IPS-15b (cell line): ENCODE measurements at regions not wholly inside any gene's neighbourhood (a gene's known extent, or its start where the extent isn't known, plus 50 kb on each side); places are given as distances from the start of the nearest gene placed in this dataset.

Experiments
- H3K27me3 ChIP-seq: one replicate; pipeline ENCODE4 v1.6.1; 2013; ENCODE audit warnings: low read length; ENCODE audit not compliant: control insufficient read depth, insufficient read depth
- H3K36me3 ChIP-seq: one replicate; pipeline ENCODE4 v1.6.1; 2013; ENCODE audit warnings: low read length; ENCODE audit not compliant: control insufficient read depth, insufficient read depth
- H3K4me1 ChIP-seq: one replicate; pipeline ENCODE4 v1.6.1; 2013; ENCODE audit warnings: mild to moderate bottlenecking, low read length; ENCODE audit not compliant: control insufficient read depth, insufficient read depth
- H3K4me3 ChIP-seq: one replicate; pipeline ENCODE4 v1.5.1; 2013; ENCODE audit warnings: low read depth, low read length
- H3K9ac ChIP-seq: one replicate; pipeline ENCODE4 v1.6.1; 2013; ENCODE audit warnings: low read depth, mild to moderate bottlenecking, low read length
- H3K9me3 ChIP-seq: one replicate; pipeline ENCODE4 v1.6.1; 2013; ENCODE audit warnings: mild to moderate bottlenecking, low read length; ENCODE audit not compliant: control insufficient read depth, insufficient read depth

DNA sequence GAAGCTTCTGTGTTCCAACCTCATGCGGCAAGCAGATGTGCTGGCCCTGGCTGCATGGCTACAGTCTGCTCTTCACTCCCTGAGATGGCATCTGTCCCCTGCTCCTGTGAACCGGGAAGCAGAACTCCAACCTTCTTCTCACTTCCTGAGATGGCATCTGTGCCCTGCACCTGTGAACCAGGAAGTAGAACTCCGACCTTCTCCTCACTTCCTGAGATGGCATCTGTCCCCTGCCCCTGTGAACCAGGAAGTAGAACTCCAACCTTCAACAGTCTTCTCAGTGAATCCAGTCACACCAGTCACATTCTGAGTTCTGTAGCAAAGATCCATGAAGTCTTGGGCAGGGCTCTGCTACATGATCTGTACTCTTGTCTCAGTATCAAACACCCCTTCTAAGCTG, 887.2 kb upstream of the KLHL29 start:
- Histone ChIP-seq H3K4me1 (no peaks in the 10 kb centered on the region), H3K4me3 (no peak overlapping the region), H3K27me3 (no peaks in the 10 kb centered on the region), H3K9ac (no peak overlapping the region), H3K36me3 (no peaks in the 10 kb centered on the region), H3K9me3 (no peaks in the 10 kb centered on the region)

GRCh38 chr2:22499082-22499839, 885.7 kb upstream of the KLHL29 start:
- H3K9me3 ChIP-seq = no peaks in the 10 kb centered on the region
- no peak overlapping the region for H3K4me3 ChIP-seq
- no peak overlapping the region for H3K9ac ChIP-seq
- H3K27me3 ChIP-seq = no peaks in the 10 kb centered on the region
- no peaks in the 10 kb centered on the region for H3K4me1 ChIP-seq
- H3K36me3 ChIP-seq = no peaks in the 10 kb centered on the region

DNA sequence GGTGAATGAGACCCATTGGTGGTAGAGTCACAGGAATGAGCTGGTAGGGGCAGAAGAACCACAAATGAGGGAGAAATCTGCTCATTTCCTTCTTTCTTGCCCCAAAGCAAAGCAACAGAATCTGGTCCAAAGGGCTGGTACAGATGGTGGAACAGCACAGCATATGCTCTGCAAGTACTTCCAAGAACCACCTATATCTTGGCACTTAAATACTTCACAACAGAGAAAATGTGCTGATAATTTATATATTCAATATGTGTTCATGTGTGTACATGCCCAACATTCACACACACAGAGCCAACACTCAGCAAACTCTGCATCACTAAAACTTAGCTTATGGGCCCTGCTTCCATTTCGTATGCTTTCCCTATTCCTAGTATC, 884.4 kb upstream of the KLHL29 start:
- Histone ChIP-seq H3K36me3 (no peaks in the 10 kb centered on the region), H3K27me3 (no peaks in the 10 kb centered on the region), H3K4me1 (no peaks in the 10 kb centered on the region), H3K4me3 (no peak overlapping the region), H3K9me3 (no peaks in the 10 kb centered on the region), H3K9ac (no peak overlapping the region)

GRCh38 chr2:22501851-22502250, 883.1 kb upstream of the KLHL29 start:
- H3K4me1 ChIP-seq = no peaks in the 10 kb centered on the region
- no peaks in the 10 kb centered on the region for H3K9me3 ChIP-seq
- no peak overlapping the region for H3K9ac ChIP-seq
- no peak overlapping the region for H3K4me3 ChIP-seq
- H3K36me3 ChIP-seq = no peaks in the 10 kb centered on the region
- H3K27me3 ChIP-seq = no peaks in the 10 kb centered on the region

- Histone ChIP-seq H3K4me1 (peaks cover 3% of the 10 kb centered on the region), H3K9ac (no peak overlapping the region), H3K36me3 (no peaks in the 10 kb centered on the region), H3K9me3 (no peaks in the 10 kb centered on the region), H3K4me3 (no peak overlapping the region), H3K27me3 (no peaks in the 10 kb centered on the region)
Observed at GRCh38 chr2:22513563-22513962, 871.4 kb upstream of the KLHL29 start.

- Histone ChIP-seq H3K4me3 (no peak overlapping the region), H3K27me3 (no peaks in the 10 kb centered on the region), H3K4me1 (no peaks in the 10 kb centered on the region), H3K9me3 (no peaks in the 10 kb centered on the region), H3K9ac (no peak overlapping the region), H3K36me3 (no peaks in the 10 kb centered on the region)
Observed at GRCh38 chr2:22517141-22517540, 867.8 kb upstream of the KLHL29 start.

DNA sequence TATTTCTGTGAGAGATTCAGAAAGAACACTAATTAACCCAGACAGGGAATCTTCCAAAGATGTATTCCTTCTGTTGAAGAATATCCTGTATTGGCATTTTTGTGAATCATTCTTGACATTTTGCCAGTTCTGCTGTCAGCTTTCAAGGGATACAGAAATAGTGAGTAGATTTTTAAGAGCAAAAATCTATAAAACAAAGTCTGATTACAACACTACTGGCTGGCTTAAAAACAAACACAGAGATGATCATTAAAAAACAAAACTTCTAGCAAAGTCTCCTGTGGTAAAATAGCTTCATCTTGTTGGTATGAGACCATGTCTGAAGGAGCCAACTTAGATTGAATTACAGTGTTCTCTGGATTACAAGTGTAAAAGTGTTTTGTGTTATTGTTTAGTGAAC, 866.3 kb upstream of the KLHL29 start:
- no peak overlapping the region for H3K9ac ChIP-seq
- no peaks in the 10 kb centered on the region for H3K36me3 ChIP-seq
- no peaks in the 10 kb centered on the region for H3K9me3 ChIP-seq
- no peak overlapping the region for H3K4me3 ChIP-seq
- no peaks in the 10 kb centered on the region for H3K27me3 ChIP-seq
- H3K4me1 ChIP-seq = no peaks in the 10 kb centered on the region

GRCh38 chr2:22520369-22521288, 864.4 kb upstream of the KLHL29 start:
- H3K36me3 ChIP-seq = no peaks in the 10 kb centered on the region
- no peaks in the 10 kb centered on the region for H3K27me3 ChIP-seq
- H3K9me3 ChIP-seq = no peaks in the 10 kb centered on the region
- H3K4me3 ChIP-seq = no peak overlapping the region
- no peaks in the 10 kb centered on the region for H3K4me1 ChIP-seq
- H3K9ac ChIP-seq = no peak overlapping the region

DNA sequence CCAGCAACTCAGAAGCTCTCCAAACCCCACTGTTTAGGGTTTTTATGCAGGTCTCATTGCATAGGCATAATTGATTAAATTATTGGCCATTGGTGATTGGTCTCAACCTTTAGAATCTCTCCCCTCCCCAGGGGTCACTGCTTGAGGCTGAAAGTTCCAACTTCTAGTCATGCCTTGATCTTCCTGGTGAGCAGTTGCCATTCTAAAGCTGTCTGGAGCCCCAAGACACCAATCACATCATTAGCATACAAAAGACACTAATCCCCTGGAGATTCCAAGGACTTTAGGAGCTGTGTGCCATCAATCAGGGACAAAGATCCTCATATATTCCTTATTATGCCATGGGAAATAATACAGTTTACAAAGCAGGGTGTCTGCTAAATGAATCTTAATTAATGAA, 863.4 kb upstream of the KLHL29 start:
- Histone ChIP-seq H3K36me3 (no peaks in the 10 kb centered on the region), H3K9me3 (no peaks in the 10 kb centered on the region), H3K4me3 (no peak overlapping the region), H3K27me3 (no peaks in the 10 kb centered on the region), H3K9ac (no peak overlapping the region), H3K4me1 (no peaks in the 10 kb centered on the region)

DNA sequence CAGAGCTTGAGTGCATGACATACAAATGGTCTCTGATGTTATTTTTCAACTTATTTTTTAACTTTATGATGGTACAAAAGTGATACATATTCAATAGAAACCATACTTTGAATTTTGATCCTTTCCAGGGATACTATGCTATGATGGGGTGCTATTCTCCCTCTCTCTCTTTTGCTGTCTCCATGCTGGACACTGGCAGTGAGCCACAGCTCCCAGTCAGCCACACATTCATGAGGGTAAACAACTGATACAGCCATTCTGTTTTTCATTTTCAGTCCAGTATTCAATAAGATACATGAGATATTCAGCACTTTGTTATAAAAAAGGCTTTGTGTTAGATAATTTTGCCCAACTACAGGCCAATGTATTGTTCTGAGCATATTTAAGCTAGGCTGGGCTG, 859.3 kb upstream of the KLHL29 start:
- H3K36me3 ChIP-seq = no peaks in the 10 kb centered on the region
- no peaks in the 10 kb centered on the region for H3K9me3 ChIP-seq
- no peak overlapping the region for H3K4me3 ChIP-seq
- H3K27me3 ChIP-seq = no peaks in the 10 kb centered on the region
- no peak overlapping the region for H3K9ac ChIP-seq
- H3K4me1 ChIP-seq = no peaks in the 10 kb centered on the region

- Histone ChIP-seq H3K36me3 (no peaks in the 10 kb centered on the region), H3K27me3 (no peaks in the 10 kb centered on the region), H3K4me3 (no peak overlapping the region), H3K9me3 (no peaks in the 10 kb centered on the region), H3K4me1 (no peaks in the 10 kb centered on the region), H3K9ac (no peak overlapping the region)
Observed at GRCh38 chr2:22530131-22530530, 854.8 kb upstream of the KLHL29 start.

DNA sequence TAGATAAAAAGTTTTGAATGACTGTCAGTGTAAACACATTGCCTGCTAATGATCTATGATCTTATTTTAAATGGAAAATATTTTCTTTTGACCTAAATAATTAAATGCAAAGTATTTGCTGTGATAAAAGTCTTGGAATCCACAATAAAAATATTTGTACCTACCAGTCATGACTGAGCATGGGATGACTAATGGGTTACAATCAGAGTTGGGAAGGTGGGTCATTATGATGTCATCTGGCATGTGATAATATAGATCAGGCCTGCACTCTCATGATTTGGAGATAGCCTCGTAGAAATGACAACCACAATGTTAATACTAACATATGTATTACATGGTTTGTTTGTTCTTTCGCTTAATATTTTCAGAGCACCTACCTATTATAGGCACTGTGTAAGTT, 848.8 kb upstream of the KLHL29 start:
- no peaks in the 10 kb centered on the region for H3K27me3 ChIP-seq
- no peaks in the 10 kb centered on the region for H3K9me3 ChIP-seq
- H3K9ac ChIP-seq = no peak overlapping the region
- no peaks in the 10 kb centered on the region for H3K36me3 ChIP-seq
- H3K4me1 ChIP-seq = no peaks in the 10 kb centered on the region
- no peak overlapping the region for H3K4me3 ChIP-seq
